ENCODE measurements at regions not wholly inside any gene's neighbourhood (a gene's known extent, or its start where the extent isn't known, plus 50 kb on each side); places are given as distances from the start of the nearest gene placed in this dataset.

GRCh38 chr16:5422643-5423496, 325.3 kb upstream of the EEF2KMT start:
- TF ChIP-seq POLR2A (IDR thresholded peaks at IDR 0.05) (no peak), CTCF (IDR thresholded peaks at IDR 0.05 in 4 of 5, conservative IDR thresholded peaks at IDR 0.05 in 1 of 5) (no peak)
